Ishikawa (cell line): ENCODE measurements at regions not wholly inside any gene's neighbourhood (a gene's known extent, or its start where the extent isn't known, plus 50 kb on each side); places are given as distances from the start of the nearest gene placed in this dataset.

ENCODE experiments used
- TAF1 ChIP-seq: IDR thresholded peaks from 2 replicates; pipeline ENCODE4 v1.6.1; 2012; ENCODE audit warnings: low read depth, mild to moderate bottlenecking
- TEAD4 ChIP-seq: IDR thresholded peaks from 2 replicates; pipeline ENCODE4 v1.6.1; 2012

DNA sequence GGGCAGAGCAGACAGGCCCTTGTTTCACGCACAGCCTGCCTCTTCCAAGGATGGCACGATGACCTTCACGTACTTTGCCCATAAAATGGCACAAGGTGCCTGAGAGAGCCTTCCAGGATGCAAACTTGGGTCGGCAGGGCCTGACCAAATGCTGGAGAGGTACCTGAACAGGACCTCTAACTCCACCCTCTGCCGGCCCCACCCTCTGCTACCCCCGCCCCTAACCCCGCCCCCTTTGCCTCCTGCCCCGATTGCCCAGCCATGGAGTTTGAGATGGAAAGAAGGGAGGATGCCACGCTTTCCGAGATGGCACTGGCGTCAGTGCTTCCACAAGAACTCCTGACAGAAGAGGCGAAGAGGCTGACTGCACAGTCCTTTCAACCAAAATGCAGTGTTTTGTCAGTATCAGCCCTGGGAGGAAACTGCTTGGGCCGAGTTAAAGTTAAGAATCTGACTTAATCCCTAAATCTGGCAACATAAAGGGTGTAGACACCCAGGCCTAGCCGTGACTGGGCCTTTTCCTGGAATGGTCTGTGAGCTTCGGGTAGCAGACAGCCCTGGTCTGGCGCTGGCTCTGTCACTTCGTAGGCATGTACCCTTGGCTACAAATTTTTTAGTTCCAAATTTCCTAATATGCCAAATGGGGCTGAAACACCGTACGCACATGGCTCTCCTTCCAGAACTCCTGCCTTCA is 230.3 kb upstream of the RGMA start:
- TF ChIP-seq TAF1 (no peak), TEAD4 (no peak)
